GM19452 (cell line): ENCODE measurements at regions not wholly inside any gene's neighbourhood (a gene's known extent, or its start where the extent isn't known, plus 50 kb on each side); places are given as distances from the start of the nearest gene placed in this dataset.

Experiments
- ATAC-seq: cut with Tn5 transposase; IDR thresholded peaks from one replicate; pipeline ENCODE4 v1.9.1; 2021; ENCODE audit not compliant: unreplicated experiment

GRCh38 chr2:126990200-126990599, 91.5 kb downstream of the TEX51 start:
- no peak for ATAC-seq

DNA sequence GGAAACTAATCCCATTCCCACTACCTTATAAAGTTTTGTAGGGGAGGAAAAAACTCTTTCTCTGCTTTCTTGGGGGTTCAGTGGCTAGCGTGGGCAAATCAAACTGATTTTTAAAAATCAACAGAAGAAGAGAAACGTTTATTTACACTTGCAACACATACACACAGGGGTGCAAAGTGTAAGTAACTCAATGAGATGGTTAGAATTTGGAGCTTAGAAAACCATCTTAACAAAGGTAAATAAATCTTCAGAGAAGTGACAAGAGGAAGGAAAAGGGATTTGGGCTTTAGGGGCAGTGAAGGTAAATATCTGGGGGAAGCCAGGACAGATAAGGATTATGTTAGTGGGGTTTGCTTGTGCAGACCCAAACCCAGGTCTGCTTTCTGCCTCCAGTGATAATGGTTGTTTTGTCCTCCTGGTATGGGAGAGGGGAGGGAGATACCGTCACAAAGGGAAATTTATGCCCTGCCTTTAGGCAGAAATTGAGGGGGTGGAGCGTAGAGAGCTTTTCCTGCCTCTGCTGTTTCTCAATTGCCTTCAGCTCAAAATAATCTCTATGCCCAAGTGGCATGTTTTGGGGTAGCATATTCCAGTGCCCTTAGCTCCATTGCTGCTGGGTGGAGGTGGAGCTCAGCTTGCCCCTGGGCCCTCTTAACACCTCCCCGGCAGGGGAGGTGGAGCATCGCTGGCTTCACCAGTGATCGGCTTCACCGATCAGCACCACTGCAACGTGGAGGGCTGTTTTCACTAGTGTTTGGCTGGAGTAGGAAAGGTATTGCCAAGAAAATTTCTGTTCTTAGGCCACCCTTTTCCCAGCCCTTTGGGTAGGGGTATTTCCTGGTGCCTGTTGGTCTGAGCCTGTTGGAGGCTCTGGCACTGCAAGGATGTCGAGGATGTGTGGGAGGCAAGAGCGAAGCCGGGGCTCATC, 92.2 kb downstream of the TEX51 start:
- no peak for ATAC-seq

GRCh38 chr2:126994340-126994777, 95.7 kb downstream of the TEX51 start:
- ATAC-seq, result no peak

GRCh38 chr2:126995621-126996377, 97.1 kb downstream of the TEX51 start:
- no peak for ATAC-seq

DNA sequence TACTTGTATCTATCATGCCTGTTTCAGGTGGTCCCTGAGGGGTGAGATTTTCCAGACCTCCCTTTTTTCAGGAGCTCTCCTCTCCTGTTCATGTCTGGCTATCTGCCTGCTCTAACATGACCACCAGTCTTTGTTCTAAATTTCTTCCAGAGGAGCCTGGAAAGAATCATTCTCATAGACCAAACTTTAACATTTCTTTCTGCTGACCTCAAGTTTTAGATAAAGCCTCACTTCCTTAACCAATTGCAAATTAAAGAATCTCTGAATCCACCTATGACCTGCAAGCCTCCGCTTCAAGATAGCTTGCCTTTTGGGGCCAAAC, 97.6 kb downstream of the TEX51 start:
- ATAC-seq, result no peak
